ENCODE measurements at regions not wholly inside any gene's neighbourhood (a gene's known extent, or its start where the extent isn't known, plus 50 kb on each side); places are given as distances from the start of the nearest gene placed in this dataset.

GRCh38 chr11:82636615-82637014 lies 97.0 kb downstream of the FAM181B start (continued):
- no peak for TF ChIP-seq ZNF672 (CRISPR knock-in tag; IDR thresholded peaks at IDR 0.05)
- TF ChIP-seq NPAS2 (CRISPR knock-in tag; IDR thresholded peaks at IDR 0.05; ENCODE audit: borderline replicate concordance), result no peak
- TF ChIP-seq ZNF24 (IDR thresholded peaks at IDR 0.05), result no peak
- TF ChIP-seq ZNF646 (CRISPR knock-in tag; IDR thresholded peaks at IDR 0.05), result no peak
- no peak for TF ChIP-seq SMC3 (IDR thresholded peaks at IDR 0.05; ENCODE audit: low read length)

- no peak for ATAC-seq
- 0% methylated on average over 2 of the region's 2 CpGs for WGBS (ENCODE audit: low lambda C conversion rate)
- Histone ChIP-seq H3K36me3 (replicated peaks in 1 of 2; ENCODE audit: control insufficient read depth in 1 of 2, insufficient read depth in 2 of 2, low read length in 2 of 2) (no peaks in the 10 kb centered on the region), H3K4me3 (replicated peaks in 1 of 3; ENCODE audit: insufficient read depth in 1 of 3, low read depth in 2 of 3, low read length in 3 of 3) (no peak overlapping the region), H3K9ac (ENCODE audit: insufficient read depth, low read depth, low read length) (no peak overlapping the region), H3K4me1 (ENCODE audit: insufficient read depth, low read length) (no peaks in the 10 kb centered on the region), H3K27ac (ENCODE audit: extremely low read length, insufficient read depth, low read length) (no peak overlapping the region), H3K9me3 (ENCODE audit: low read length) (no peaks in the 10 kb centered on the region), H4K20me1 (ENCODE audit: insufficient read depth, low read length) (no peaks in the 10 kb centered on the region), H3K4me2 (ENCODE audit: low read depth, low read length) (no peak overlapping the region), H3K27me3 (ENCODE audit: control insufficient read depth in 1 of 2, insufficient read depth in 2 of 2, low read length in 2 of 2) (no peaks in the 10 kb centered on the region), H2AFZ (ENCODE audit: low read length) (no peak overlapping the region), H3K79me2 (ENCODE audit: insufficient read depth, low read length) (no peaks in the 10 kb centered on the region)
- intact Hi-C loops (cut with micrococcal nuclease; ENCODE audit: unreplicated experiment) (no loop called here), in situ Hi-C loops (cut with HindIII; ENCODE audit: extremely low pct_ligation_motif_present, low pct_unique_long_range_greater_than_20kb) (no loop called here)
- ChIA-PET CTCF (ENCODE audit: low intra/inter-chr PET ratio, low total read pairs) (no interaction called here), POLR2A (no interaction called here)
- no peak for TF ChIP-seq ZHX1 (CRISPR knock-in tag; IDR thresholded peaks at IDR 0.05; ENCODE audit: low read depth)
- TF ChIP-seq SUZ12 (IDR thresholded peaks at IDR 0.05; ENCODE audit: low read depth, low read length), result no peak
- TF ChIP-seq NFYC (CRISPR knock-in tag; IDR thresholded peaks at IDR 0.05), result no peak
- no peak for TF ChIP-seq ATM (IDR thresholded peaks at IDR 0.05; ENCODE audit: borderline replicate concordance)
- TF ChIP-seq ZNF772 (CRISPR knock-in tag; IDR thresholded peaks at IDR 0.05), result no peak
- no TSS peak for BruUV-seq (replicated peaks)
- no peak for DNase-seq (ENCODE audit: low spot score)
- no peak for FAIRE-seq
These were observed 99.6 kb downstream of the FAM181B start for GRCh38 chr11:82634091-82634490.
